NCI-H774 (cell line): ENCODE measurements at regions not wholly inside any gene's neighbourhood (a gene's known extent, or its start where the extent isn't known, plus 50 kb on each side); places are given as distances from the start of the nearest gene placed in this dataset.
A peak's percentile ranks its signal among the peaks of the same experiment; 100 is the strongest.

Experiments used
- DNase-seq: peaks from one replicate; lab custom pipeline; 2025; lab: John Stamatoyannopoulos, UW

GRCh38 chr13:73616861-73617260, 517.3 kb downstream of the KLF12 start:
- DNase-seq: no peak

DNA sequence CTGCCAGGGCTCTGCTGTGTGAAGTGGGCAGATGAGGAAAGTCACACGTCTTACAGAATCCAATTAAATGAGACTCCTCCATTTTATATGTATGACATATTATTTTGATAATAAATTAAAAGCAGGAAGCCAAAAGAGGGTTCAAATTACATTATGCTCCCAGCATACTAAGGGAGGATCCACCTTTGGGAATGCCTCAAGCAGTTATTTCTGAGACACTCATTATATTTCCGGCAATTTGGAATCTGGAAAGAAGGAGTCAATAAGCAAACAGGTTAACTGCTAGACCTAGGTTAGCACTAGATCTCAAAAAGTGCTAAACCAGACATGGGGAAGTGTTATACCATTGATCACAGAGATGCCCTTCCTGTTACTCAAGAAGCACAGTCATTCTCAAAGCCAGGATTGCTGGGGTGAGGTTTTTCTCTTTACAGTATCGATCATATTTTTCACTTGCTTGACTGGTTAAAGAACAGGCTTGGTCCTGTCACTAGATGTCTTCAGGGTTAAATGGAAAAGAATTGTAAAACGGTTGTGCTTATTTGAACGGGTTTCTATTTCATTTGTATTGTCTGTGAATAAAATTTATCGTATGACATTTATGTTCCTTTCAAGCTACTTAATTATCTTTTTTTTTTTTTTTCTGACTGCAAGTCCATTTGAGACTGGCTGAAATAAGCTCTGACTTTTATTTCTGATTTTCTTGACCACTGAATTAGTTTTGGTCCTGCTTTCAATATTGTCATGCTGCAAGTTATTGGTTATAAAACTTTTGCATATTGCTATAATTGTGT, 523.2 kb downstream of the KLF12 start:
- DNase-seq: no peak

DNA sequence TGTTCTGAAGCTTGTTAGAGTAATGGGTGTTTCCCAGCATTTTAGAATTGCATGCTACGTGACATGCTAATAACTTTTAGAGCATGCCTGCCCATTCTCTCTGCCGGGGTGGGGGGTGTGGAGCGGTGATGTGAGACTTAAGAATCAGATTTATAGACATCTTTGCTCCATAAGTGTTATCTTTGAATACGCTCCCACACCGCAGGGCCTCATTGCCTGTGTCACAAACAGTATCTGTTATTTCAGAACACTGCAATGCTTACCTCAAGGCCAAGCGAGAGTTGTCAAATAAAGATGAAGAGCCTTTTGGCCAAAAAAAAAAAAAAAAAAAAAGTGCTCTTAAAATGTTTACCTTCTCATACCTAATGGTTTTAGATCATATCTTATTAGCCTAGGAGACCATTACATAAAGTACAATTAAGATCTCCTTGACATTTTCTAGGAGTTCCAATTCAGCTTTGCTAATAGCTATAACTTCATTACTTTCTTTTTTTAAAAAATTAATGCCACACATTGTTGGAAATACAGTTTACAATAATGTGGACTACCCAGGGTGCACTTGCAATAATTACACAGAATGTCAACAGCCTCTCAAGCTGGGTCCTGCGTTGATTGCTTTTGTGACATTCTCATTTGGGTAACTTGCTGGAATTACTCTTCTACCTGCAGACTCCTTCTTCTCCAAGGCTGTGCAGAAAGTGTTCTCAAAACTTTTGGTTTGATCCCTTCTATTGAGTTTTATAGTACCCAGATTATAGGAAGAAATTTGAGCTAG, 525.3 kb downstream of the KLF12 start:
- peak; percentile 46 for DNase-seq

DNA sequence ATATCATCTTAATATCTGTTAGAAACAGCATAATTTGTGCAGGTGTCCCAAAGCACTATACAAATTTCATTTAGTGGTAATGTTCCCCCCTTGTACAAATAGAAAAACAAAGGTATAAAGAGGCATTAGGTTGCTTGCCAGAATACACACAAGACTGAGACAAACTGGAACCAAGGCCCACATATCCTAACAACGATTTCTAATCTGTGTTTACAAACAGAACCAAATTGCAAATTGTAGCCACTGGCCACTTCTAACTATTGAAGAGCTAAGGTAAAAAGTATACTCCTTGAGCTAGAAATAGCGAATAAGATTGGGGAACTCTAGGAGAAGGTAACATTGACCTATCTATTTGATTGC, 526.1 kb downstream of the KLF12 start:
- no peak for DNase-seq

- peak; percentile 82 for DNase-seq
These were observed 526.6 kb downstream of the KLF12 start for GRCh38 chr13:73607489-73608156.

DNA sequence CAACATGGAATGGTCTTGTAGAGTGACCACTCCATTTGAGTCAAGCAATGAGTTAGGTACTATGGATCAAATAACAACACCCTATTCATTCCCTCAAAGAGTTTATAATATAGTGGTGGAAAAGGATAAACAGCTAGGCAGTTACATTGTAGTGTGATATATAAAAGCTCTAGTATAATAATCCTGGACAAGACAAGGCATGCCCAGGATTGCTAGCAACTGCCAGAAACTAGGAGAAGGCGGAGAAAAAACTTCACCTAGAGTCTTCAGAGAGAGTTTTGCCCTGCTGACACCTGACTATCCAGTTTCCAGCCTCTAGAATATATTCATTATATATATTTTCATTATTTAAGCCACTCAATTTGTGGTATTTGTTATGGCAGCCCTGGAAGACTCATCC, 530.6 kb downstream of the KLF12 start:
- DNase-seq: no peak

- DNase-seq: no peak
These were observed 531.9 kb downstream of the KLF12 start for GRCh38 chr13:73602295-73602694.

DNA sequence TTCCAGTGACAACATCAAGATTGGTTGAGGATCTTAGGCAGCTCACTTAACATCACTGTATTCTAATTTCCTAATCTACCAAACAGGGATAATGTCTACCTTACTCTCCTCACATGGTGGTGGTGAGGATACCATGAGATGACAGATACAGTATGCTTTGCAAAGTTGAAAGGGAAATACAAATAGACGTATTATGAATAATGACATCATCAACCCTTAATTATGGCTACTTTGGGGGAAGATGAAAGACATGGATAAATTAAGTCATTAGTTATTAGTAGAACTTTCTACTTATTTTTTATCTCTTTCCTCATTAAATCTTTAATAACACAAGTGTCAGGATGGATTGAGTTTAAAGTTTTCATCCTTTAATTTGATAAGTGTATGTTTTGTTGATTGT, 532.5 kb downstream of the KLF12 start:
- no peak for DNase-seq

GRCh38 chr13:73599232-73600128, 534.7 kb downstream of the KLF12 start:
- no peak for DNase-seq

DNA sequence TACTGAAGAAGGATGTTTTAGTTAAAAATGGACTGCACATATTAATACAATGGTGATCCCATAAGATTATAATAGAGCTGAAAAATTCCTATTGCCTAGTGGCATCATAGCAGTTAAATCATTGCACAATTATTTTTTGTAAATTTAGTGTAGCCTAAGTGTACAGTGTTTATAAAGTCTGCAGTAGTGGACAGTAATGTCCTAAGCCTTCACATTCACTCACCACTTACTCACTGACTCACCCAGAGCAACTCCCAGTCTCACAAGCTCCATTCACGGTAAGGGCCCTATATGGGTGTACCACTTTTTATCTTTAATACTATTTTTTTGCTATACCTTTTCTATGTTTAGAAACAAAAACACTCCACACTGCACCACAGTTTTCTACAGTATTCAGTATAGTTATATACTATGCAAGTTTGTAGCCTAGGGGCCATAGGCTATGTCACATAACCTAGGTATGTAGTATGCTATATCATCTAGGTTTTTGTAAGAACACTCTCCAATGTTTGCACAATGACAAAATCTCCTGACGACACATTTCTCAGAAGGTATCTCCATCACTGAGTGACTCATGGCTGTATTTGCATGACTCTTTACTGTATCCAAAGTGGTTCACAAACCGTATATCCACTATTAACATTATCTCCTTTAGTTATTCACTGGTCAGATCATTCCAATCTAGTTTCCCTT, 536.0 kb downstream of the KLF12 start:
- DNase-seq: no peak

DNA sequence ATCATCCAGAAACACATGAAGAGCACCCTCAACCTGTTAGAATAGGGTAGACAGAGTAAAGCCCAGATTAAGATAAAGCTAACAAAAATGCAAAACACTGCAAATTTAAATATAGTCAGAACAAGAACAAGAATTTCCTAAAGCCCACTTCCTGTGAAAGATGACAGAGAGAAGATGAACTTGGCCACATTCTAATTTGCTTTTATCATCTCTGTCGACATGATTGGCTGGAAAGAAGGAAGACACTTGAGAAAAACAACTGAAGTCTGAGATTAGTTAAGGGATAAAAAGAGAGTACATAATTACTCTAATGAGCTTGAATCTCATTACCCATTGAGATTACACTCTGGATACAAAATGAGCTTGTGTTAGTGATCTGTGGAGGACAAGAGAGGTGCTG, 537.6 kb downstream of the KLF5 start:
- DNase-seq: no peak

DNA sequence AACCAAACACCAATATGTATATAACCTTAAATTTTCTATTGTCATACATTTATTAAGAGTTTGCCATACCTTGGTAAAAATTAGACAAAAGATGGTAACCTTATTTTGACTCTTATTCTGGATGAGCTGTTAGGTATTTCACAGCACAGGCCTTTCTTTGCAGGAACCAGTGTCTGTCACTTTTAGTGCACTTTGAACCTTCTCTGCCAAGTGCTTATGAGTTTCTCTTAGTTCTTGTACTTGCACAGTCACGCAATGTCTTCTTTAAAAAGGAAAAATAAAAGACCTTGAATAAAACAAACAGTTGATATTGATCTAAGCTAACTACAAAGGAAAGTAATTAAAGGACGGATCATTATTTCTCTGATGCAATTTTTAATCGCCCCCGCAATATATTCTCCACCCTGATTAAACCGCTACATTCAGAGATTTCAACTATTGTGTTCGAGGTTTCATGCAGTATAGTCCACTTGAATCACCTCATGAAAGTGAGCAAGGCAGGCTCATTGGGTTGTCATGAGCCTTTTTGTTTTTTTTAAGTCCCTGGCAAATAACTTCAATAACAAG, 534.5 kb downstream of the KLF5 start:
- DNase-seq: no peak

DNA sequence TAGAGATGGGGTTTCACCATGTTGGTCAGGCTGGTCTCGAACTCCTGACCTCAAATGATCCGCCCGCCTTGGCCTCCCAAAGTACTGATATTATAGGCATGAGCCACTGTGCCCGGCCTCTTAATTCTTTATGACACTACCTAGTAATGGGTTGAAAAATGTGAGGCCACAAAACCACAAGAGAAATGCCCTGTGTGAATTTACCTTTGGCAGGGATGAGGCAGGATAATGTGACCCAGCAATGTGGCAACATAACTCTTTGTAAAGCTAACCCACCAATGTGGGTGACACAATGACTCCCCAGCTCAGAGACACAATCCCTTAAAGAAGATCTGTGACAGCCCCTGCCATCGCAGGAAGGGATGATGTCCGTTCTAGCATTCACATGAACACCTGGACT, 533.1 kb downstream of the KLF5 start:
- no peak for DNase-seq

GRCh38 chr13:73590795-73591194, 532.0 kb downstream of the KLF5 start:
- no peak for DNase-seq

GRCh38 chr13:73585236-73585635, 526.4 kb downstream of the KLF5 start:
- no peak for DNase-seq

GRCh38 chr13:73583331-73583730, 524.5 kb downstream of the KLF5 start:
- no peak for DNase-seq

- DNase-seq: no peak
These were observed 521.9 kb downstream of the KLF5 start for GRCh38 chr13:73580513-73581267.

GRCh38 chr13:73579574-73580274, 520.9 kb downstream of the KLF5 start:
- no peak for DNase-seq

- no peak for DNase-seq
These were observed 519.6 kb downstream of the KLF5 start for GRCh38 chr13:73578251-73578875.
